ENCODE measurements at regions not wholly inside any gene's neighbourhood (a gene's known extent, or its start where the extent isn't known, plus 50 kb on each side); places are given as distances from the start of the nearest gene placed in this dataset.
"Not testable (repeated sequence)": the region's sequence is repeated elsewhere in the genome, so short reads cannot be mapped to it uniquely, and the experiment has no call there.

GRCh38 chr15:30723540-30724175 lies 97.7 kb downstream of the ARHGAP11B start:
- H3K36me3 Mint-ChIP-seq (ENCODE audit: low read depth); DNase-seq (ENCODE audit: low spot score); H3K27me3 Mint-ChIP-seq (ENCODE audit: low read depth); H3K4me3 Mint-ChIP-seq (ENCODE audit: unreplicated experiment); H3K4me1 Mint-ChIP-seq (ENCODE audit: low read depth); H3K9me3 Mint-ChIP-seq (ENCODE audit: low read depth); H3K27ac Mint-ChIP-seq (ENCODE audit: unreplicated experiment): not testable (repeated sequence)

- not testable (repeated sequence) for H3K27me3 Mint-ChIP-seq (ENCODE audit: low read depth); H3K4me1 Mint-ChIP-seq (ENCODE audit: low read depth); H3K36me3 Mint-ChIP-seq (ENCODE audit: low read depth)
These were observed 104.1 kb downstream of the ARHGAP11B start for GRCh38 chr15:30729880-30730590.

GRCh38 chr15:30730633-30731032 lies 104.7 kb downstream of the ARHGAP11B start:
- not testable (repeated sequence) for H3K4me3 Mint-ChIP-seq (ENCODE audit: unreplicated experiment); H3K9me3 Mint-ChIP-seq (ENCODE audit: low read depth); H3K27me3 Mint-ChIP-seq (ENCODE audit: low read depth); H3K36me3 Mint-ChIP-seq (ENCODE audit: low read depth); H3K4me1 Mint-ChIP-seq (ENCODE audit: low read depth); DNase-seq (ENCODE audit: low spot score); H3K27ac Mint-ChIP-seq (ENCODE audit: unreplicated experiment)

More at GRCh38 chr15:30729880-30730590, 104.1 kb downstream of the ARHGAP11B start:
- not testable (repeated sequence) for H3K27ac Mint-ChIP-seq (ENCODE audit: unreplicated experiment); DNase-seq (ENCODE audit: low spot score); H3K4me3 Mint-ChIP-seq (ENCODE audit: unreplicated experiment); H3K9me3 Mint-ChIP-seq (ENCODE audit: low read depth)

- H3K4me3 Mint-ChIP-seq (ENCODE audit: unreplicated experiment); H3K27ac Mint-ChIP-seq (ENCODE audit: unreplicated experiment); DNase-seq (ENCODE audit: low spot score); H3K4me1 Mint-ChIP-seq (ENCODE audit: low read depth); H3K9me3 Mint-ChIP-seq (ENCODE audit: low read depth); H3K36me3 Mint-ChIP-seq (ENCODE audit: low read depth); H3K27me3 Mint-ChIP-seq (ENCODE audit: low read depth): not testable (repeated sequence)
These were observed 106.2 kb downstream of the ARHGAP11B start for GRCh38 chr15:30732100-30732499.

- peaks cover 14% of the 10 kb centered on the region for H3K9me3 Mint-ChIP-seq (ENCODE audit: low read depth)
- DNase-seq (ENCODE audit: low spot score); H3K4me3 Mint-ChIP-seq (ENCODE audit: unreplicated experiment); H3K27ac Mint-ChIP-seq (ENCODE audit: unreplicated experiment); H3K4me1 Mint-ChIP-seq (ENCODE audit: low read depth); H3K36me3 Mint-ChIP-seq (ENCODE audit: low read depth); H3K27me3 Mint-ChIP-seq (ENCODE audit: low read depth): not testable (repeated sequence)
These were observed 110.1 kb downstream of the ARHGAP11B start for GRCh38 chr15:30735884-30736564.

GRCh38 chr15:30742796-30743195 lies 116.9 kb downstream of the ARHGAP11B start:
- not testable (repeated sequence) for DNase-seq (ENCODE audit: low spot score); H3K27me3 Mint-ChIP-seq (ENCODE audit: low read depth); H3K4me3 Mint-ChIP-seq (ENCODE audit: unreplicated experiment); H3K4me1 Mint-ChIP-seq (ENCODE audit: low read depth); H3K36me3 Mint-ChIP-seq (ENCODE audit: low read depth); H3K27ac Mint-ChIP-seq (ENCODE audit: unreplicated experiment)
- peaks cover 15% of the 10 kb centered on the region for H3K9me3 Mint-ChIP-seq (ENCODE audit: low read depth)

GRCh38 chr15:30749048-30749447 lies 123.1 kb downstream of the ARHGAP11B start:
- H3K9me3 Mint-ChIP-seq (ENCODE audit: low read depth); H3K27ac Mint-ChIP-seq (ENCODE audit: unreplicated experiment); H3K36me3 Mint-ChIP-seq (ENCODE audit: low read depth); H3K4me1 Mint-ChIP-seq (ENCODE audit: low read depth); H3K27me3 Mint-ChIP-seq (ENCODE audit: low read depth); H3K4me3 Mint-ChIP-seq (ENCODE audit: unreplicated experiment); DNase-seq (ENCODE audit: low spot score): not testable (repeated sequence)

- not testable (repeated sequence) for H3K9me3 Mint-ChIP-seq (ENCODE audit: low read depth); H3K4me3 Mint-ChIP-seq (ENCODE audit: unreplicated experiment); DNase-seq (ENCODE audit: low spot score); H3K4me1 Mint-ChIP-seq (ENCODE audit: low read depth); H3K27me3 Mint-ChIP-seq (ENCODE audit: low read depth); H3K36me3 Mint-ChIP-seq (ENCODE audit: low read depth); H3K27ac Mint-ChIP-seq (ENCODE audit: unreplicated experiment)
- TF ChIP-seq CTCF (IDR thresholded peaks at IDR 0.05): peak; percentile 72
These were observed 129.2 kb downstream of the ARHGAP11B start for GRCh38 chr15:30755036-30755687.

- not testable (repeated sequence) for H3K4me3 Mint-ChIP-seq (ENCODE audit: unreplicated experiment); H3K27ac Mint-ChIP-seq (ENCODE audit: unreplicated experiment); H3K36me3 Mint-ChIP-seq (ENCODE audit: low read depth); DNase-seq (ENCODE audit: low spot score); H3K4me1 Mint-ChIP-seq (ENCODE audit: low read depth); H3K27me3 Mint-ChIP-seq (ENCODE audit: low read depth); H3K9me3 Mint-ChIP-seq (ENCODE audit: low read depth)
These were observed 134.7 kb downstream of the ARHGAP11B start for GRCh38 chr15:30760633-30761032.

GRCh38 chr15:30761365-30761764 lies 135.4 kb downstream of the ARHGAP11B start:
- H3K4me3 Mint-ChIP-seq (ENCODE audit: unreplicated experiment); H3K27me3 Mint-ChIP-seq (ENCODE audit: low read depth); H3K9me3 Mint-ChIP-seq (ENCODE audit: low read depth); DNase-seq (ENCODE audit: low spot score); H3K36me3 Mint-ChIP-seq (ENCODE audit: low read depth); H3K4me1 Mint-ChIP-seq (ENCODE audit: low read depth); H3K27ac Mint-ChIP-seq (ENCODE audit: unreplicated experiment): not testable (repeated sequence)

GRCh38 chr15:30769390-30770124 lies 134.2 kb upstream of the FAN1 start:
- H3K27ac Mint-ChIP-seq (ENCODE audit: unreplicated experiment); H3K4me3 Mint-ChIP-seq (ENCODE audit: unreplicated experiment); H3K9me3 Mint-ChIP-seq (ENCODE audit: low read depth); H3K27me3 Mint-ChIP-seq (ENCODE audit: low read depth); DNase-seq (ENCODE audit: low spot score); H3K4me1 Mint-ChIP-seq (ENCODE audit: low read depth); H3K36me3 Mint-ChIP-seq (ENCODE audit: low read depth): not testable (repeated sequence)
